Lower leg skin (tissue), 4 donors: ENCODE measurements at regions not wholly inside any gene's neighbourhood (a gene's known extent, or its start where the extent isn't known, plus 50 kb on each side); places are given as distances from the start of the nearest gene placed in this dataset.

Experiments used
- DNase-seq, 2 donors: peaks; one replicate each; pipeline ENCODE4 v3.0.0-alpha.2; 2019; ENCODE audit warnings: low spot score in 2 of 2
- H3K4me3 ChIP-seq: fragments of 200-600 bp; sonication (generic); 2 replicates; pipeline ENCODE4 v1.5.1; 2017; ENCODE audit warnings: mild to moderate bottlenecking, low read depth; ENCODE audit not compliant: poor library complexity, severe bottlenecking
- CTCF ChIP-seq, 3 donors: fragments of 450-650 bp; IDR thresholded peaks; one replicate each; pipeline ENCODE4 v1.5.1; 2016; ENCODE audit warnings: antibody characterized with exemption in 3 of 3, mild to moderate bottlenecking in 3 of 3, moderate library complexity in 2 of 3
- POLR2A ChIP-seq, 2 donors: fragments of 450-650 bp; IDR thresholded peaks; one replicate each; pipeline ENCODE4 v1.6.1; 2016 to 2017; ENCODE audit warnings: antibody characterized with exemption in 2 of 2, mild to moderate bottlenecking in 1 of 2, moderate library complexity in 1 of 2
- WGBS, 2 donors: methylation state at CpG; one replicate each; pipeline ENCODE4 v1.1.5; 2018; 5-methylcytosine and 5-hydroxymethylcytosine counted together
- intact Hi-C: fragments of 100-400 bp; cut with DNase I; formaldehyde crosslinking; loops from one replicate; pipeline ENCODE4 v1.15.0; 2023; ENCODE audit warnings: low total_unique reads

- H3K4me3 ChIP-seq: no peak overlapping the region
- intact Hi-C loops: no loop called here
- 61 to 81% methylated on average over 4 of the region's 4 CpGs for WGBS, 2 donors
- no peak for DNase-seq
- no peak for TF ChIP-seq POLR2A (IDR thresholded peaks at IDR 0.05)
- no peak for TF ChIP-seq CTCF (IDR thresholded peaks at IDR 0.05)
Observed at GRCh38 chr2:6287406-6287805, 578.3 kb downstream of the CMPK2 start.

GRCh38 chr2:6288791-6289190 lies 576.9 kb downstream of the CMPK2 start:
- no peak for TF ChIP-seq POLR2A (IDR thresholded peaks at IDR 0.05)
- no peak for TF ChIP-seq CTCF (IDR thresholded peaks at IDR 0.05)
- intact Hi-C loops: no loop called here

GRCh38 chr2:6290217-6291015 lies 575.3 kb downstream of the CMPK2 start:
- no peak for DNase-seq

More at GRCh38 chr2:6288791-6289190, 576.9 kb downstream of the CMPK2 start:
- DNase-seq: no peak
- H3K4me3 ChIP-seq: no peak overlapping the region

GRCh38 chr2:6294791-6295190 lies 570.9 kb downstream of the CMPK2 start:
- 75 to 76% methylated on average over 2 of the region's 2 CpGs for WGBS, 2 donors
- H3K4me3 ChIP-seq: no peak overlapping the region
- DNase-seq: no peak
- intact Hi-C loops: no loop called here
- TF ChIP-seq CTCF (IDR thresholded peaks at IDR 0.05) (no peak), POLR2A (IDR thresholded peaks at IDR 0.05) (no peak)

More at GRCh38 chr2:6290217-6291015, 575.3 kb downstream of the CMPK2 start:
- no peak overlapping the region for H3K4me3 ChIP-seq
- intact Hi-C loops: no loop called here
- no peak for TF ChIP-seq CTCF (IDR thresholded peaks at IDR 0.05)
- no peak for TF ChIP-seq POLR2A (IDR thresholded peaks at IDR 0.05)
- 39 to 43% methylated on average over 9 of the region's 9 CpGs for WGBS, 2 donors

GRCh38 chr2:6297238-6297637 lies 568.5 kb downstream of the CMPK2 start:
- DNase-seq: no peak
- TF ChIP-seq CTCF (IDR thresholded peaks at IDR 0.05) (no peak), POLR2A (IDR thresholded peaks at IDR 0.05) (no peak)
- intact Hi-C loops: no loop called here
- WGBS, 2 donors: 89 to 96% methylated on average over 4 of the region's 4 CpGs
- no peak overlapping the region for H3K4me3 ChIP-seq

GRCh38 chr2:6301426-6301825 lies 564.3 kb downstream of the CMPK2 start:
- WGBS, 2 donors: 92 to 100% methylated on average over 2 of the region's 2 CpGs
- intact Hi-C loops: no loop called here
- DNase-seq: no peak

More at GRCh38 chr2:6301426-6301825, 564.3 kb downstream of the CMPK2 start:
- no peak for TF ChIP-seq POLR2A (IDR thresholded peaks at IDR 0.05)
- TF ChIP-seq CTCF (IDR thresholded peaks at IDR 0.05): no peak
- H3K4me3 ChIP-seq: no peak overlapping the region
